Ovary (tissue), 7 donors: ENCODE measurements at regions not wholly inside any gene's neighbourhood (a gene's known extent, or its start where the extent isn't known, plus 50 kb on each side); places are given as distances from the start of the nearest gene placed in this dataset.

Experiments
- DNase-seq, 5 donors: peaks; one replicate each; pipeline ENCODE4 v3.0.0-alpha.2; 2019 to 2020
- H3K27ac ChIP-seq, 2 donors: fragments of 200-600 bp; one replicate each; pipeline versions ENCODE4 v1.5.1 to v1.8.0; 2019 to 2022
- H3K27me3 ChIP-seq: fragments of 200-600 bp; one replicate; pipeline ENCODE4 v1.8.0; 2022
- H3K36me3 ChIP-seq: fragments of 200-600 bp; sonication (generic); one replicate; pipeline ENCODE4 v1.5.1; 2019
- H3K4me1 ChIP-seq: one replicate; pipeline ENCODE4 v1.8.1; 2013; ENCODE audit warnings: mild to moderate bottlenecking, moderate library complexity; ENCODE audit not compliant: insufficient read depth
- H3K4me3 ChIP-seq: fragments of 200-600 bp; sonication (generic); one replicate; pipeline ENCODE4 v1.5.1; 2017
- H3K9me3 ChIP-seq, 2 donors: fragments of 200-600 bp in 1 of 2; sonication (generic) in 1 of 2; one replicate each; pipeline versions ENCODE4 v1.5.1 to v1.8.1; 2013 to 2019; ENCODE audit warnings: mild to moderate bottlenecking in 1 of 2, moderate library complexity in 1 of 2
- EP300 ChIP-seq: sonication (generic); formaldehyde crosslinking; IDR thresholded peaks from one replicate; pipeline ENCODE4 v1.6.1; 2017; ENCODE audit warnings: antibody characterized with exemption
- POLR2A ChIP-seq: fragments of 450-650 bp; IDR thresholded peaks from one replicate; pipeline ENCODE4 v1.6.1; 2017; ENCODE audit warnings: antibody characterized with exemption, mild to moderate bottlenecking, moderate library complexity
- WGBS, 3 donors: extraction: QIAGEN DNeasy Blood & Tissue Kit in 1 of 3; methylation state at CpG; one replicate each; pipeline versions ENCODE4 v1.1.5 to v1.1.7; 2013 to 2017; 5-methylcytosine and 5-hydroxymethylcytosine counted together
- intact Hi-C, 4 donors: fragments of 100-400 bp; cut with DNase I; formaldehyde crosslinking; loops; one replicate each; pipeline versions ENCODE4 v1.11.0 to v1.15.1; 2022 to 2023
- TF ChIP-seq, protein P1 (sequence below), 3 donors: fragments of 450-650 bp in 2 of 3; fragments of 200-600 bp in 1 of 3; IDR thresholded peaks; one replicate each; pipeline versions ENCODE4 v1.5.1 to v1.8.0; 2016 to 2022; ENCODE audit warnings: antibody characterized with exemption in 3 of 3, mild to moderate bottlenecking in 1 of 3
- donor health status: DM: no; HTN: no; CAD: no; lungs with moderate emphysema.
- donor health status: DM: no; HTN: no; CAD: no.
- donor health status: Bipolar disorder and iron deficiency.
- donor health status: DM: no; HTN: no; CAD: no.
- donor health status: DM: yes; HTN: yes; CAD: no.

DNA sequence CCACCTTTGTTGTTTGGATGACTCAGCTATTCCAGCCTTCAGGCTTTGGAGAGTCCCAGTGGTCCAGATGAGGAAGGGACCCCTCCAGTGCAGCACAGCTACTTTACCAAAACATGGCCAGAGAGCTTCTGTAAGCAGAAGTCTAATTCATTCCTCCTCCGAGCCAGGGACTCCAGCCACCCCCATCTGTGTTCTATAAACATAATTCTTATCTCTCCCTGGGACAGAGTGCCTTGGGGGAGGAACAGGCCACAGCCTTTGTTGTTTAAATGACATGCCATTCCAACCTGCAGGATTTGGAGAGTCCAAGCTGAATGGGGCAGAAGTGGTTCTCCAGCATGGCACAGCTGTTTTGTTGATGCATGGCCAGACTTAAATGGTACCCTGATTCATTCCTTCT is 994.0 kb downstream of the TRHDE start:
- no peak overlapping the region for H3K4me3 ChIP-seq
- no peak overlapping the region for H3K27ac ChIP-seq
- no peak for DNase-seq
- H3K4me1 ChIP-seq: no peaks in the 10 kb centered on the region
- intact Hi-C loops: no loop called here
- no peaks in the 10 kb centered on the region for H3K9me3 ChIP-seq
- 25 to 63% (median 33%) methylated on average over 1 of the region's 1 CpG for WGBS, 3 donors
- TF ChIP-seq EP300: no peak
- TF ChIP-seq POLR2A: no peak
- TF ChIP-seq, protein P1, sequence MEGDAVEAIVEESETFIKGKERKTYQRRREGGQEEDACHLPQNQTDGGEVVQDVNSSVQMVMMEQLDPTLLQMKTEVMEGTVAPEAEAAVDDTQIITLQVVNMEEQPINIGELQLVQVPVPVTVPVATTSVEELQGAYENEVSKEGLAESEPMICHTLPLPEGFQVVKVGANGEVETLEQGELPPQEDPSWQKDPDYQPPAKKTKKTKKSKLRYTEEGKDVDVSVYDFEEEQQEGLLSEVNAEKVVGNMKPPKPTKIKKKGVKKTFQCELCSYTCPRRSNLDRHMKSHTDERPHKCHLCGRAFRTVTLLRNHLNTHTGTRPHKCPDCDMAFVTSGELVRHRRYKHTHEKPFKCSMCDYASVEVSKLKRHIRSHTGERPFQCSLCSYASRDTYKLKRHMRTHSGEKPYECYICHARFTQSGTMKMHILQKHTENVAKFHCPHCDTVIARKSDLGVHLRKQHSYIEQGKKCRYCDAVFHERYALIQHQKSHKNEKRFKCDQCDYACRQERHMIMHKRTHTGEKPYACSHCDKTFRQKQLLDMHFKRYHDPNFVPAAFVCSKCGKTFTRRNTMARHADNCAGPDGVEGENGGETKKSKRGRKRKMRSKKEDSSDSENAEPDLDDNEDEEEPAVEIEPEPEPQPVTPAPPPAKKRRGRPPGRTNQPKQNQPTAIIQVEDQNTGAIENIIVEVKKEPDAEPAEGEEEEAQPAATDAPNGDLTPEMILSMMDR (IDR thresholded peaks at IDR 0.05): no peak
- no peaks in the 10 kb centered on the region for H3K27me3 ChIP-seq
- no peaks in the 10 kb centered on the region for H3K36me3 ChIP-seq

DNA sequence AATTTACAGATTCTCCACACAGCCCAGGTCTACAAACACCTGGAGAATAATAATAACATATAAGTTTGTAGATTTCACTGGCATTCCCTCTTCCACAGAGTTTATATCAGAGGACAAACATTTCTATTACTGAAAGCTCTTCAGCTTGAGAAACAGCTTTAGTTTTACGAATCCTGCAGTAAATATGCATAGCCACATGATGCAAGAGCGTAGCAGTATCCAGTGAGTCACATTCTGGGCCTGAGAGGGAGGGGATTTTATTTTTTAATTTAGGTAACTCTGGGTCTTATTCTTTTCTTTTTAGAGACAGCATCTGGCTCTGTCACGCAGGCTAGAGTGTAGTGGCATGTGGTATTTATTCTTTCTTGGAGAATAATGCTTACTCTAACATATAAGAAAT is 1002.8 kb downstream of the TRHDE start:
- no peaks in the 10 kb centered on the region for H3K4me1 ChIP-seq
- intact Hi-C loops: no loop called here
- no peak for TF ChIP-seq EP300
- TF ChIP-seq POLR2A: no peak
- TF ChIP-seq, protein P1 (IDR thresholded peaks at IDR 0.05): no peak
- no peaks in the 10 kb centered on the region for H3K27me3 ChIP-seq
- WGBS, 3 donors: 50 to 73% (median 54%) methylated on average over 3 of the region's 3 CpGs
- H3K36me3 ChIP-seq: no peaks in the 10 kb centered on the region
- no peak overlapping the region for H3K27ac ChIP-seq
- H3K9me3 ChIP-seq: no peaks in the 10 kb centered on the region
- DNase-seq: no peak
- no peak overlapping the region for H3K4me3 ChIP-seq

DNA sequence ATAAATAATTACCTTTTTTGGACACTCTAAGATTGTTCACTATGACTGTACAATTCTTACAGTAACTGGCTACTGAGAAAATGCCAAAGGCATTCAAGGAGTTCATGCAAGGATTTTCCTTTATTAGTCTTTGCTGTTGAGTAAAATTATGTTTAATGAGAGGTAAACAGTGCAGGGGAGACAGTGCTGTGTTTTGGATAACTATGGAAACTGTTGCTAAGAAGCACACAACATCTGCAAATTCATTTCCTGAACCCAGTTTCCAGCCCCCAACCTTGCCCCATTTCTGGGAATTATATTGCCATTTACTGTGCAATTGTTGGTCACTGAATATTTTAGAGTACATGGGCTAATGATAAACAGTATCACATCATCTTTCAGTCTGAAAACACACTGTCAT is 1005.8 kb downstream of the TRHDE start:
- no peaks in the 10 kb centered on the region for H3K4me1 ChIP-seq
- no peaks in the 10 kb centered on the region for H3K36me3 ChIP-seq
- no peaks in the 10 kb centered on the region for H3K9me3 ChIP-seq
- TF ChIP-seq POLR2A (no peak), EP300 (no peak)
- TF ChIP-seq, protein P1 (IDR thresholded peaks at IDR 0.05): no peak
- intact Hi-C loops: no loop called here
- no peaks in the 10 kb centered on the region for H3K27me3 ChIP-seq
- H3K27ac ChIP-seq: no peak overlapping the region
- no peak for DNase-seq
- H3K4me3 ChIP-seq: no peak overlapping the region

DNA sequence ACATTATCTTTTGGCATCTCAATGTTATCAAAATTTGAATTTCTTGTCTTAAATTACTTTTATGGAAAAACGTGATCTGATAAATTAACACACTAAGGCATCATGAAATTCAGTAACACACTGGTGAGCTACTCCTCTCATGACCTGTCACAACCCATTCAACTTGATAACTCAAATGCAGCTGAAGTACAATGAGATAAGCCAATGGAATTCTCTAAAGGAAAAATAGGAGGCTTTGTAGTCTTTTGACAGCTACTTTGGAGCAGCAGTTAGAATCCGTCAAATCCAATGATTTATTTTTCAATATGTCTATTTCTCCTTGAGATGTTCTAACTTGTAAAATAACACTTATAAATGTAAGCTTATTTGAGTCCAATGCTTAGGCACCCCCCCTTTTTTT is 1029.4 kb downstream of the TRHDE start:
- Histone ChIP-seq H3K27ac (no peak overlapping the region), H3K4me3 (no peak overlapping the region), H3K36me3 (no peaks in the 10 kb centered on the region), H3K9me3 (no peaks in the 10 kb centered on the region), H3K27me3 (no peaks in the 10 kb centered on the region), H3K4me1 (no peaks in the 10 kb centered on the region)
- intact Hi-C loops: no loop called here
- no peak for TF ChIP-seq EP300
- TF ChIP-seq, protein P1 (IDR thresholded peaks at IDR 0.05): no peak
- TF ChIP-seq POLR2A: no peak
- DNase-seq: no peak
- 79 to 84% (median 82%) methylated on average over 2 of the region's 2 CpGs for WGBS, 3 donors

DNA sequence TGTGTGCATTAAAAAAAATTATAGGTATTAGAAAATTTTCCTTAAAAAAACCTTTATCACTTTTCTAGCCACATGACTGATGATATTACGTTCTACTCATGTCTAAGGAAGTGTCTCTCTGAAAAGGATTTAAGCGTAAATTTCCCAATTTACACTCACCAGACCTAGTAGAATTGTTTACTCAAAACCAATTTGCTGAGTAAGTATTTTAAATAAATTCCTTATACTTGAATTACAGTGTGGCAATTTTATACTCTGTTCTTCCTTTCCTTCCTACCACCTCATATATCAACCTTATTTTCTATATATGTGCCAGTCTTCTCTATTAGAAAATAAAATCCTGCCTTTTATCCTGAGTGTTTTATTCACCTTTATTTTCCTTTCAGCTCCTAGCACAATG is 1035.1 kb downstream of the TRHDE start:
- intact Hi-C loops: no loop called here
- Histone ChIP-seq H3K27ac (no peak overlapping the region), H3K9me3 (no peaks in the 10 kb centered on the region), H3K27me3 (no peaks in the 10 kb centered on the region), H3K36me3 (no peaks in the 10 kb centered on the region), H3K4me1 (no peaks in the 10 kb centered on the region), H3K4me3 (no peak overlapping the region)
- WGBS, 3 donors: 67 to 76% (median 73%) methylated on average over 2 of the region's 2 CpGs
- TF ChIP-seq POLR2A (no peak), EP300 (no peak)
- TF ChIP-seq, protein P1 (IDR thresholded peaks at IDR 0.05): no peak
- no peak for DNase-seq
